ENCODE measurements at regions not wholly inside any gene's neighbourhood (a gene's known extent, or its start where the extent isn't known, plus 50 kb on each side); places are given as distances from the start of the nearest gene placed in this dataset.

- no peak overlapping the region for H3K4me3 ChIP-seq (ENCODE audit: insufficient read depth, low read depth, low read length)
- TF ChIP-seq POLR2A (IDR thresholded peaks at IDR 0.05; ENCODE audit: low read depth, low read length) (no peak), FOS (IDR thresholded peaks at IDR 0.05; ENCODE audit: low read depth, low read length) (no peak), MAFK (IDR thresholded peaks at IDR 0.05; ENCODE audit: low read depth, low read length) (no peak), RAD21 (IDR thresholded peaks at IDR 0.05; ENCODE audit: low read length) (no peak), USF2 (IDR thresholded peaks at IDR 0.05; ENCODE audit: low read depth, low read length) (no peak), CHD1 (IDR thresholded peaks at IDR 0.05; ENCODE audit: low read depth, low read length) (no peak), CTCF (conservative IDR thresholded peaks at IDR 0.05; ENCODE audit: low read depth, low read length) (no peak), NFE2L2 (IDR thresholded peaks at IDR 0.05; ENCODE audit: low read depth, low read length) (no peak), CEBPB (IDR thresholded peaks at IDR 0.05; ENCODE audit: low read depth, low read length) (no peak), ELK1 (IDR thresholded peaks at IDR 0.05; ENCODE audit: borderline replicate concordance, low read depth, low read length) (no peak), BHLHE40 (IDR thresholded peaks at IDR 0.05; ENCODE audit: low read depth, low read length) (no peak), SMC3 (IDR thresholded peaks at IDR 0.05; ENCODE audit: low read depth, low read length) (no peak), RCOR1 (IDR thresholded peaks at IDR 0.05; ENCODE audit: insufficient replicate concordance, low read length) (no peak)
- no peak for ATAC-seq (ENCODE audit: low read depth)
- no peak for DNase-seq
- no peak overlapping the region for H3K18ac ChIP-seq (ENCODE audit: low read depth, low read length)
- no TSS peak for BruUV-seq (replicated peaks)
- H2BK5ac ChIP-seq (ENCODE audit: low read depth, low read length, poor library complexity, severe bottlenecking): no peak overlapping the region
- no peak overlapping the region for H2BK20ac ChIP-seq (ENCODE audit: low read depth, low read length)
- no peaks in the 10 kb centered on the region for H4K20me1 ChIP-seq (ENCODE audit: insufficient read depth, low read length)
- H3K4ac ChIP-seq (ENCODE audit: low read depth, low read length): no peak overlapping the region
- H3K56ac ChIP-seq (ENCODE audit: extremely low read depth, insufficient read depth, low read length): no peak overlapping the region
- H3K9me1 ChIP-seq (ENCODE audit: insufficient read depth, low read length): no peaks in the 10 kb centered on the region
- no peak overlapping the region for H3K23ac ChIP-seq (ENCODE audit: low read depth, low read length)
- no peak overlapping the region for H3K14ac ChIP-seq (replicated peaks; ENCODE audit: low read depth, low read length)
- ChIA-PET CTCF (no interaction called here), POLR2A (ENCODE audit: unreplicated experiment) (no interaction called here)
- intact Hi-C loops (cut with micrococcal nuclease): no loop called here
- peaks cover 5% of the 10 kb centered on the region; the same call in 1 of the 2 replicates for H3K9me3 ChIP-seq (ENCODE audit: control insufficient read depth, insufficient read depth, low read length)
- H3K79me1 ChIP-seq (ENCODE audit: low read depth in 1 of 2, low read length in 2 of 2): no peaks in the 10 kb centered on the region
- no peak overlapping the region for H4K5ac ChIP-seq (ENCODE audit: low read depth, low read length)
- H2BK120ac ChIP-seq (ENCODE audit: low read depth, low read length): no peak overlapping the region
- H3K27ac ChIP-seq (ENCODE audit: insufficient read depth, low read length): no peak overlapping the region
- H4K91ac ChIP-seq (ENCODE audit: insufficient read depth, low read depth, low read length): no peak overlapping the region
- H2AFZ ChIP-seq (replicated peaks; ENCODE audit: low read length, poor library complexity): no peak overlapping the region
- no peak overlapping the region for H3K9ac ChIP-seq (ENCODE audit: low read depth, low read length)
- no peaks in the 10 kb centered on the region for H3K36me3 ChIP-seq (ENCODE audit: control insufficient read depth, insufficient read depth, low read length)
- H3K27me3 ChIP-seq (ENCODE audit: control insufficient read depth, insufficient read depth, low read length): no peaks in the 10 kb centered on the region
- no peak overlapping the region for H4K8ac ChIP-seq (ENCODE audit: low read depth in 2 of 2, low read length in 2 of 2)
- no peaks in the 10 kb centered on the region for H3K4me1 ChIP-seq (ENCODE audit: control insufficient read depth, insufficient read depth, low read length)
- dilution Hi-C loops (cut with HindIII; ENCODE audit: low sequenced_read_pairs, unreplicated experiment): no loop called here
- H2BK15ac ChIP-seq (ENCODE audit: low read depth, low read length): no peak overlapping the region
- in situ Hi-C loops (cut with MboI; ENCODE audit: low sequenced_read_pairs): no loop called here
- no peak overlapping the region for H2AK5ac ChIP-seq (ENCODE audit: low read depth, low read length)
- no peak overlapping the region for H3K4me2 ChIP-seq (ENCODE audit: low read depth, low read length)
- no peak overlapping the region for H2AK9ac ChIP-seq (replicated peaks; ENCODE audit: low read depth, low read length, poor library complexity)
These were observed 179.6 kb downstream of the AIPL1 start for GRCh38 chr17:6255322-6255721.

All from IMR-90 (cell line).